Smooth muscle cell (in vitro differentiated cells): ENCODE measurements at regions not wholly inside any gene's neighbourhood (a gene's known extent, or its start where the extent isn't known, plus 50 kb on each side); places are given as distances from the start of the nearest gene placed in this dataset.

Source experiments
- DNase-seq: peaks from one replicate; lab custom pipeline; 2025; ENCODE audit not compliant: unreplicated experiment; lab: John Stamatoyannopoulos, UW
- H2AFZ ChIP-seq: fragments of 200-600 bp; sonication (generic); 2 replicates; pipeline ENCODE4 v1.6.0; 2016; ENCODE audit warnings: antibody characterized with exemption, low read depth, mild to moderate bottlenecking
- H3F3A ChIP-seq: fragments of 200-600 bp; sonication (generic); 2 replicates; pipeline ENCODE4 v1.6.0; 2017; ENCODE audit warnings: antibody characterized with exemption, low read depth
- H3K27ac ChIP-seq: fragments of 200-600 bp; sonication (generic); 2 replicates; pipeline ENCODE4 v1.5.1; 2016; ENCODE audit warnings: low read depth, mild to moderate bottlenecking
- H3K27me3 ChIP-seq: fragments of 200-600 bp; sonication (generic); 2 replicates; pipeline ENCODE4 v1.6.1; 2016; ENCODE audit warnings: low read depth, mild to moderate bottlenecking
- H3K36me3 ChIP-seq: fragments of 200-600 bp; sonication (generic); 2 replicates; pipeline ENCODE4 v1.5.1; 2016; ENCODE audit warnings: low read depth
- H3K4me1 ChIP-seq: fragments of 200-600 bp; sonication (generic); 2 replicates; pipeline ENCODE4 v1.5.1; 2016; ENCODE audit warnings: low read depth
- H3K4me2 ChIP-seq: fragments of 200-600 bp; sonication (generic); 2 replicates; pipeline ENCODE4 v1.6.0; 2016; ENCODE audit warnings: mild to moderate bottlenecking
- H3K4me3 ChIP-seq: fragments of 200-600 bp; sonication (generic); 2 replicates; pipeline ENCODE4 v1.5.1; 2016; ENCODE audit warnings: mild to moderate bottlenecking
- H3K79me2 ChIP-seq: fragments of 200-600 bp; sonication (generic); 2 replicates; pipeline ENCODE4 v1.6.0; 2016; ENCODE audit warnings: low read depth, mild to moderate bottlenecking
- H3K9ac ChIP-seq: fragments of 200-600 bp; sonication (generic); 2 replicates; pipeline ENCODE4 v1.6.0; 2016; ENCODE audit warnings: low read depth
- H3K9me3 ChIP-seq: fragments of 200-600 bp; sonication (generic); replicated peaks from 2 replicates; pipeline ENCODE4 v1.5.1; 2016; ENCODE audit warnings: low read depth
- H4K20me1 ChIP-seq: fragments of 200-600 bp; sonication (generic); 2 replicates; pipeline ENCODE4 v1.6.0; 2016; ENCODE audit warnings: low read depth
- CTCF ChIP-seq: fragments of 200-600 bp; sonication (generic); IDR thresholded peaks from 2 replicates; pipeline ENCODE4 v1.5.1; 2017; ENCODE audit warnings: borderline replicate concordance, mild to moderate bottlenecking, antibody characterized with exemption; ENCODE audit not compliant: insufficient read depth, poor library complexity, severe bottlenecking
- WGBS: methylation state at CpG from one replicate; pipeline ENCODE4 v1.1.7; 2016; ENCODE audit warnings: low lambda C conversion rate; 5-methylcytosine and 5-hydroxymethylcytosine counted together

GRCh38 chr11:70798296-70798695, 400.0 kb downstream of the CTTN start:
- Histone ChIP-seq H3K9ac (no peak overlapping the region), H3K27ac (no peak overlapping the region), H3K27me3 (no peaks in the 10 kb centered on the region), H3K4me2 (no peak overlapping the region), H3K79me2 (no peaks in the 10 kb centered on the region), H2AFZ (no peak overlapping the region), H3K36me3 (no peaks in the 10 kb centered on the region), H3F3A (no peaks in the 10 kb centered on the region), H3K4me1 (no peaks in the 10 kb centered on the region), H3K4me3 (no peak overlapping the region), H4K20me1 (no peaks in the 10 kb centered on the region), H3K9me3 (peaks cover 3% of the 10 kb centered on the region)
- 94% methylated on average over 26 of the region's 26 CpGs for WGBS
- TF ChIP-seq CTCF = no peak
- no peak for DNase-seq

GRCh38 chr11:70799386-70799785, 401.1 kb downstream of the CTTN start:
- no peak overlapping the region for H3K9ac ChIP-seq
- WGBS = 83% methylated on average over 6 of the region's 6 CpGs
- no peaks in the 10 kb centered on the region for H3K27me3 ChIP-seq
- H2AFZ ChIP-seq = no peak overlapping the region
- H3F3A ChIP-seq = no peaks in the 10 kb centered on the region
- H3K4me2 ChIP-seq = no peak overlapping the region
- H3K27ac ChIP-seq = no peak overlapping the region
- H3K4me1 ChIP-seq = no peaks in the 10 kb centered on the region
- H3K36me3 ChIP-seq = no peaks in the 10 kb centered on the region
- H4K20me1 ChIP-seq = no peaks in the 10 kb centered on the region
- no peak for DNase-seq
- no peaks in the 10 kb centered on the region for H3K79me2 ChIP-seq
- H3K9me3 ChIP-seq = no peaks in the 10 kb centered on the region
- TF ChIP-seq CTCF = no peak
- no peak overlapping the region for H3K4me3 ChIP-seq

- H3K27ac ChIP-seq = no peak overlapping the region
- WGBS = 97% methylated on average over 8 of the region's 8 CpGs
Measured at GRCh38 chr11:70802185-70802584, 403.9 kb downstream of the CTTN start.

More at GRCh38 chr11:70802185-70802584, 403.9 kb downstream of the CTTN start:
- Histone ChIP-seq H3K4me2 (no peak overlapping the region), H3K9ac (no peak overlapping the region), H3F3A (no peaks in the 10 kb centered on the region), H3K9me3 (no peaks in the 10 kb centered on the region), H3K27me3 (no peaks in the 10 kb centered on the region), H3K36me3 (no peaks in the 10 kb centered on the region), H3K4me3 (no peak overlapping the region), H3K4me1 (no peaks in the 10 kb centered on the region), H3K79me2 (no peaks in the 10 kb centered on the region), H2AFZ (no peak overlapping the region), H4K20me1 (no peaks in the 10 kb centered on the region)
- no peak for TF ChIP-seq CTCF
- no peak for DNase-seq
